HFF-Myc (cell line): ENCODE measurements at regions not wholly inside any gene's neighbourhood (a gene's known extent, or its start where the extent isn't known, plus 50 kb on each side); places are given as distances from the start of the nearest gene placed in this dataset.

Experiments
- DNase-seq: peaks from one replicate; pipeline ENCODE4 v3.0.0-alpha.2; 2011; ENCODE audit warnings: low read depth; ENCODE audit errors: extremely low read depth
- H3K4me3 ChIP-seq: replicated peaks from 2 replicates; pipeline ENCODE4 v1.5.1; 2011; ENCODE audit warnings: low read depth, mild to moderate bottlenecking, control low read depth, low read length
- CTCF ChIP-seq: IDR thresholded peaks from 2 replicates; pipeline ENCODE4 v1.5.1; 2012; ENCODE audit warnings: mild to moderate bottlenecking, low read depth, low read length, control low read depth; ENCODE audit errors: missing control alignments

DNA sequence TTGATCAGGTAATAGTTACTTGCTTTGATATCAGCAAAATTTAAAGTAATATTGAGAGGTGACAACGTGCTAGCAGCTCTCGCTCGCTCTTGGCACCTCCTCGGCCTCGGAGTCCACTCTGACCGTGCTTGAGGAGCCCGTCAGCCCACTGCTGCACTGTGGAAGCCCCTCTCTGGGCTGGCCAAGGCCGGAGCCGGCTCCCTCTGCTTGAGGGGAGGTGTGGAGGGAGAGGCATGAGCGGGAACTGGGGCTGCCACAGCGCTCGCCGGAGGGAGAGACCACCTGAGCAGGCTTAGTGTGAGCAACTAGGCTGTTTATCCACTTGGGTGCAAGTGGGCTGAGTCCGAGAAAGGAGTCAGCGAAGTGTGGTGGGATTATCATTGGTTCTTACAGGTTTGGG is 455.7 kb upstream of the PCDH7 start:
- H3K4me3 ChIP-seq = no peak overlapping the region
- DNase-seq = no peak
- no peak for TF ChIP-seq CTCF

DNA sequence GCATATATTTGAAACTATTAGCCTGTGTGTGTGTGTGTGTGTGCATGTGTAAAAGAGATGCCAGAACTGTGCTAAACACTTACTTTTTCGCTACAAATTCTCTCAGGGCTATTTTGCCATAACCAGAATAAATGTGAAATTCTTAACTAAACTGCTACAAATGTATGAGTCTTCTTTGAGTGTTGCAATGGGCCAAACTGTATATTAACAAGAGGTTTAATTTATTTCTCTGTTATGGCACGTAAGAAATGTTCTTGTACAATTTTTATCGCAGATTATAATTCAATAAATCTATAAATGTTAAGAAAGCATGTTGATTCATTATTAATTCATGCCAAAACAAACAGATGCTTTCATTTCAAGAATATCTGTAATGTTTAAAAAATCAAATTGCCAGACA is 454.5 kb upstream of the PCDH7 start:
- no peak for TF ChIP-seq CTCF
- DNase-seq = no peak
- no peak overlapping the region for H3K4me3 ChIP-seq

DNA sequence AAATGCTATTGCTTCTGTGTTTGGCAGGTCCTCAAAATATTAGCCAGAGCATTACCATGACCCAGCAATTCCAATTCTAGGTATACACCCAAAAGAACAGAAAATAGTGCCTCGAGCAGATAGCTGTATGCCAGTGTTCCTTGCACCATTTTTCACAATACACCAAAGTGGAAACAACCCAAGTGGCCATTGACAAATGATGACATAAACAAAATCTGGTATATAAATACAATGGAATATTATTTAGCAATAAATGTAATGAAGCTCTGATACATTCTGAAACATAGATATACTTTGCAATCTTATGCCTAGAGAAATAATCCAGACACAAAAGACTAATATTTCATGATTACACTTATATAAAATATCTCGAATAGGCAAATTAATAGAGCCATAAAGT is 451.8 kb upstream of the PCDH7 start:
- DNase-seq = no peak
- H3K4me3 ChIP-seq = no peak overlapping the region
- TF ChIP-seq CTCF = no peak

- DNase-seq = no peak
- no peak for TF ChIP-seq CTCF
- no peak overlapping the region for H3K4me3 ChIP-seq
Observed at GRCh38 chr4:30269850-30270249, 450.3 kb upstream of the PCDH7 start.

GRCh38 chr4:30281986-30282385 is 438.2 kb upstream of the PCDH7 start:
- no peak for DNase-seq
- H3K4me3 ChIP-seq = no peak overlapping the region
- no peak for TF ChIP-seq CTCF

- no peak for TF ChIP-seq CTCF
- DNase-seq = no peak
- no peak overlapping the region for H3K4me3 ChIP-seq
Observed at GRCh38 chr4:30283336-30283735, 436.8 kb upstream of the PCDH7 start.

DNA sequence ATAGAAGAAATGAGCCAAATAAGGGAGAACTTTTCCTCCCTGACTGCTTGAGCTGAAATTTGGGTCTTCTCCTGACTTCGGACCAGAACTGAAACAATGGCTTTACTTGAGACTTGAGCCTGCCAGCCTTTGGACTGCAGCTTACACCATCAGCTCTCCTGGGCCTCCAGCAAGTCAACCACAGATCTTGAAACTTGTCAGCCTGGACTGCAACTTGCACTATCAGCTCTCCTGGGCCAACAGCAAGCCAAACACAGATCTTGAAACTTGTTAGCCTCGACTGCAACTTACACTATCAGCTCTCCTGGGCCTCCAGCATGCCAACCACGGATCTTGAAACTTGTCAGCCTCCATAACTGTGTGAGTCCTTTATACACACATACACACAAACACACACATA is 425.9 kb upstream of the PCDH7 start:
- no peak for TF ChIP-seq CTCF
- no peak overlapping the region for H3K4me3 ChIP-seq
- no peak for DNase-seq
